ENCODE measurements at regions not wholly inside any gene's neighbourhood (a gene's known extent, or its start where the extent isn't known, plus 50 kb on each side); places are given as distances from the start of the nearest gene placed in this dataset.

DNA sequence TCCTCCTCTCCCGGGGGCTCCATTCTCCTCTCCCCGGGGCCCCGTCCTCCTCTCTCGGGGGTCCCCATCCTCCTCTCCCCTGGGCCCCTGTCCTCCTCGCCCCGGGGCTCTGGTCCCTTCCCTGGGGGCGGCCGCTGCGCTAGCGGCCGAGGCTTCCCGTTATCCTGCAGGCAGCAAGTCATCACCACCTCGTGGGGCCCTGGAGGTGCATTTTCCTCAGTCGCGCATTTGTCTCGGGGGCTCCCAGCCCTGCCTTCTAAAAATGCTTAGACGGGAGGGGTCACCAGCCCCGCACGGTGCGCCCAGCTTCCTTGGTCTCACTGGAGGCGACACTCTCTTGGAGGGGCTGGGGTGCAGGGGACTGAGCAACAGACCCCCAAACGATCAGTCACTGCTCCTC, 216.5 kb downstream of the QKI start:
- peaks cover 0 to 3% (median 0%) of the 10 kb centered on the region in 5 donors for H3K4me1 ChIP-seq (ENCODE audit: control insufficient read depth in 5 of 5, insufficient read depth in 5 of 5, low read length in 5 of 5)

DNA sequence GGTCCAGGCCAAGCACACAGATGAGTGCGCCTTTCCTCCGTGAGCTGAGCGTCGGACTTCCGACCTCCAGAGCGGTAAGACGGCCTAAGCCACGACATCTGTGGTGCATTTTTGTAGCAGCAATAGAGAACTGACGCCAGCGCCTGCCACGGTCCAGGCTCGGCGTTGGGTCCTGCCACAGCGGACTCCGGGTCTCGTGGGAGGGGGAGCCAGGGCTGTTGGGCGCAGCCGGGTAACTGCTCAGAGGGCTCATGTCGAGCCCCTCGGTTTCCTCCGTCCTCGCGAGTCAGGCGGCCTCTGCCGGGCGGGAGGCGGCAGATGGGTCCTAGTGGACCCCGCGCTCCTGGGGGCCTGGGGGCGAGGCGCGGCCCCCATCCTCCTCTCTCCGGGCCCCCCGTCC, 216.1 kb downstream of the QKI start:
- Histone ChIP-seq H3K4me3 (ENCODE audit: low read depth in 1 of 5, low read length in 5 of 5) (no peak overlapping the region), H3K9ac (ENCODE audit: low read length in 5 of 5) (no peak overlapping the region), H3K27ac (ENCODE audit: low read depth, low read length) (no peak overlapping the region), H3K27me3 (ENCODE audit: control insufficient read depth in 5 of 5, insufficient read depth in 4 of 5, low read length in 5 of 5) (peaks cover 3 to 14% (median 7%) of the 10 kb centered on the region in 5 donors), H3K4me1 (ENCODE audit: control insufficient read depth in 5 of 5, insufficient read depth in 5 of 5, low read length in 5 of 5) (peaks cover 0 to 3% (median 0%) of the 10 kb centered on the region in 5 donors), H3K36me3 (ENCODE audit: control insufficient read depth in 5 of 5, insufficient read depth in 5 of 5, low read length in 5 of 5) (no peaks in the 10 kb centered on the region), H3K9me3 (ENCODE audit: control insufficient read depth in 5 of 5, low read length in 5 of 5) (peaks cover 0 to 16% (median 6%) of the 10 kb centered on the region in 5 donors)

More for the DNA sequence above, 216.5 kb downstream of the QKI start:
- Histone ChIP-seq H3K27me3 (ENCODE audit: control insufficient read depth in 5 of 5, insufficient read depth in 4 of 5, low read length in 5 of 5) (peaks cover 3 to 14% (median 7%) of the 10 kb centered on the region in 5 donors), H3K27ac (ENCODE audit: low read depth, low read length) (no peak overlapping the region), H3K9me3 (ENCODE audit: control insufficient read depth in 5 of 5, low read length in 5 of 5) (peaks cover 0 to 16% (median 6%) of the 10 kb centered on the region in 5 donors), H3K36me3 (ENCODE audit: control insufficient read depth in 5 of 5, insufficient read depth in 5 of 5, low read length in 5 of 5) (no peaks in the 10 kb centered on the region), H3K9ac (ENCODE audit: low read length in 5 of 5) (no peak overlapping the region), H3K4me3 (ENCODE audit: low read depth in 1 of 5, low read length in 5 of 5) (no peak overlapping the region)

DNA sequence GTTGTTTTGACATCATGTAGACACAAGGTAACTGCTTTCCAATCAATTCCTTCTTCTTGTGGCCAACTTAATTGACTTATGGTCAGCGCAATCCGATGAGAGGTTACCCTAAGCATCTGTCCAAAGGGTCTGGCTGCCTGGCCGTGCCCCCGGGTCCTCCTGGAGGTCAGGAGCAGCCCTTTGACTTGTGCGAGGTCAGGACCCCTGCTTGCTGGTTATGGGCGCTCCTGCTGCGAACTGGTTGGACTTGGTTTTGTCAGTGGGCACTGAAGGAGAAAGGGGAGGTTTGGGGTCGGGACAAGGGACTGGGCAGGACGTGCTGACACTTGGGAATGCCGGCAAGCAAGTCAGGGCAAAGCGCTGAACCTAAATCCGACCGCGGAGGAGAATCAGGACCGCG, 215.6 kb downstream of the QKI start:
- Histone ChIP-seq H3K9me3 (ENCODE audit: control insufficient read depth in 5 of 5, low read length in 5 of 5) (peaks cover 0 to 16% (median 6%) of the 10 kb centered on the region in 5 donors), H3K36me3 (ENCODE audit: control insufficient read depth in 5 of 5, insufficient read depth in 5 of 5, low read length in 5 of 5) (no peaks in the 10 kb centered on the region), H3K4me3 (ENCODE audit: low read depth in 1 of 5, low read length in 5 of 5) (no peak overlapping the region), H3K27me3 (ENCODE audit: control insufficient read depth in 5 of 5, insufficient read depth in 4 of 5, low read length in 5 of 5) (peaks cover 3 to 14% (median 7%) of the 10 kb centered on the region in 5 donors), H3K4me1 (ENCODE audit: control insufficient read depth in 5 of 5, insufficient read depth in 5 of 5, low read length in 5 of 5) (peaks cover 0 to 3% (median 0%) of the 10 kb centered on the region in 5 donors), H3K27ac (ENCODE audit: low read depth, low read length) (no peak overlapping the region), H3K9ac (ENCODE audit: low read length in 5 of 5) (no peak overlapping the region)

Data from subcutaneous abdominal adipose tissue (tissue), 5 donors.